Mesenchymal stem cell (in vitro differentiated cells and primary cell): ENCODE measurements at regions not wholly inside any gene's neighbourhood (a gene's known extent, or its start where the extent isn't known, plus 50 kb on each side); places are given as distances from the start of the nearest gene placed in this dataset.

Experiments used
- DNase-seq: peaks from one replicate; pipeline ENCODE4 v3.0.0-alpha.2; 2013
- H2AFZ ChIP-seq: one replicate; pipeline ENCODE4 v1.6.1; 2013; ENCODE audit warnings: low read depth, mild to moderate bottlenecking, control low read depth, inconsistent platforms, low read length, moderate library complexity
- H2AK5ac ChIP-seq: 2 replicates; pipeline ENCODE4 v1.6.1; 2013; ENCODE audit warnings: low read length, moderate library complexity, mild to moderate bottlenecking, inconsistent platforms; ENCODE audit not compliant: severe bottlenecking
- H2BK120ac ChIP-seq: one replicate; pipeline ENCODE4 v1.6.1; 2013; ENCODE audit warnings: low read depth, mild to moderate bottlenecking, inconsistent platforms, low read length, moderate library complexity
- H2BK12ac ChIP-seq, 2 experiments: one replicate each; pipeline ENCODE4 v1.6.1; 2013; ENCODE audit warnings: inconsistent platforms in 2 of 2, low read length in 2 of 2, mild to moderate bottlenecking in 2 of 2, moderate library complexity in 2 of 2, control low read depth in 1 of 2
- H2BK15ac ChIP-seq: one replicate; pipeline ENCODE4 v1.6.1; 2013; ENCODE audit warnings: mild to moderate bottlenecking, low read depth, inconsistent platforms; ENCODE audit not compliant: poor library complexity, severe bottlenecking
- H2BK5ac ChIP-seq: 2 replicates; pipeline ENCODE4 v1.6.1; 2013; ENCODE audit warnings: low read depth, mild to moderate bottlenecking, low read length, control low read depth, inconsistent platforms; ENCODE audit not compliant: poor library complexity, severe bottlenecking
- H3K14ac ChIP-seq, 2 experiments: one replicate each; pipeline ENCODE4 v1.6.1; 2013; ENCODE audit warnings: inconsistent platforms in 2 of 2, low read length in 2 of 2, control low read depth in 1 of 2, mild to moderate bottlenecking in 1 of 2, moderate library complexity in 1 of 2
- H3K18ac ChIP-seq, 2 experiments: one replicate each; pipeline ENCODE4 v1.6.1; 2013; ENCODE audit warnings: inconsistent platforms in 2 of 2, low read length in 2 of 2, control low read depth in 1 of 2, low read depth in 1 of 2, mild to moderate bottlenecking in 1 of 2
- H3K23ac ChIP-seq, 2 experiments: one replicate each; pipeline ENCODE4 v1.6.1; 2013; ENCODE audit warnings: inconsistent platforms in 2 of 2, low read length in 2 of 2, mild to moderate bottlenecking in 2 of 2, moderate library complexity in 2 of 2, control low read depth in 1 of 2
- H3K27ac ChIP-seq: 2 replicates; pipeline ENCODE4 v1.5.1; 2013; ENCODE audit warnings: mild to moderate bottlenecking, moderate library complexity, low read length, control low read depth, inconsistent platforms; ENCODE audit not compliant: poor library complexity, severe bottlenecking
- H3K27me3 ChIP-seq, 2 experiments: 2 replicates each; pipeline versions ENCODE4 v1.6.1 to v1.7.0; 2013; ENCODE audit warnings: low read length in 2 of 2, mild to moderate bottlenecking in 2 of 2, moderate library complexity in 2 of 2, control low read depth in 1 of 2, inconsistent platforms in 1 of 2; ENCODE audit not compliant: control insufficient read depth in 1 of 2, insufficient read depth in 1 of 2
- H3K36me3 ChIP-seq, 2 experiments: 2 replicates each; pipeline versions ENCODE4 v1.6.1 to v1.7.0; 2013; ENCODE audit warnings: low read length in 2 of 2, control low read depth in 1 of 2, inconsistent platforms in 1 of 2, low read depth in 1 of 2, mild to moderate bottlenecking in 1 of 2; ENCODE audit not compliant: insufficient read depth in 2 of 2, control insufficient read depth in 1 of 2
- H3K4ac ChIP-seq, 2 experiments: one replicate each; pipeline ENCODE4 v1.6.1; 2013; ENCODE audit warnings: inconsistent platforms in 2 of 2, low read length in 2 of 2, mild to moderate bottlenecking in 2 of 2, moderate library complexity in 2 of 2, control low read depth in 1 of 2, low read depth in 1 of 2
- H3K4me1 ChIP-seq: 2 replicates; pipeline ENCODE4 v1.6.1; 2013; ENCODE audit warnings: low read depth, low read length, control low read depth; ENCODE audit not compliant: control insufficient read depth, insufficient read depth
- H3K4me2 ChIP-seq: 2 replicates; pipeline ENCODE4 v1.6.1; 2013; ENCODE audit warnings: low read length, mild to moderate bottlenecking, inconsistent platforms; ENCODE audit not compliant: poor library complexity, severe bottlenecking
- H3K4me3 ChIP-seq, 2 experiments: 2 replicates each; pipeline versions ENCODE4 v1.5.1 to v1.7.0; 2013; ENCODE audit warnings: low read length in 2 of 2, mild to moderate bottlenecking in 2 of 2, control low read depth in 1 of 2, low read depth in 1 of 2; ENCODE audit not compliant: insufficient read depth in 1 of 2
- H3K79me1 ChIP-seq: replicated peaks from 2 replicates; pipeline ENCODE4 v1.6.1; 2013; ENCODE audit warnings: mild to moderate bottlenecking, control low read depth, low read length, inconsistent platforms; ENCODE audit not compliant: poor library complexity, severe bottlenecking
- H3K9ac ChIP-seq: 2 replicates; pipeline ENCODE4 v1.7.0; 2013; ENCODE audit warnings: mild to moderate bottlenecking, low read length, moderate library complexity
- H3K9me3 ChIP-seq: 2 replicates; pipeline ENCODE4 v1.7.0; 2013; ENCODE audit warnings: mild to moderate bottlenecking, low read length; ENCODE audit not compliant: control insufficient read depth
- H4K8ac ChIP-seq: one replicate; pipeline ENCODE4 v1.6.1; 2013; ENCODE audit warnings: inconsistent platforms, mild to moderate bottlenecking, low read length, moderate library complexity
- H4K91ac ChIP-seq: one replicate; pipeline ENCODE4 v1.6.1; 2013; ENCODE audit warnings: mild to moderate bottlenecking, low read length, inconsistent platforms
- WGBS: methylation state at CpG from one replicate; pipeline ENCODE4 v1.1.7; 2013; ENCODE audit warnings: mixed read lengths; 5-methylcytosine and 5-hydroxymethylcytosine counted together

- no peak overlapping the region for H4K91ac ChIP-seq
- no peaks in the 10 kb centered on the region for H3K4me1 ChIP-seq
- H3K9ac ChIP-seq, result no peak overlapping the region
- H2BK120ac ChIP-seq, result no peak overlapping the region
- H3K4ac ChIP-seq, result no peak overlapping the region
- H3K23ac ChIP-seq, result no peak overlapping the region
- no peak overlapping the region for H3K14ac ChIP-seq
- H3K36me3 ChIP-seq, result no peaks in the 10 kb centered on the region
- H3K9me3 ChIP-seq, result no peaks in the 10 kb centered on the region
- no peak overlapping the region for H2BK15ac ChIP-seq
- 95% methylated on average over 1 of the region's 2 CpGs for WGBS
- no peak overlapping the region for H3K27ac ChIP-seq
- H3K4me2 ChIP-seq, result no peak overlapping the region
- no peak for DNase-seq
- no peak overlapping the region for H2BK5ac ChIP-seq
- H3K4me3 ChIP-seq, result no peak overlapping the region
- no peak overlapping the region for H3K18ac ChIP-seq
- H2AK5ac ChIP-seq, result no peak overlapping the region
- H3K79me1 ChIP-seq, result no peaks in the 10 kb centered on the region
- no peak overlapping the region for H2BK12ac ChIP-seq
- H3K27me3 ChIP-seq, result peaks cover 0 to 12% of the 10 kb centered on the region in 2 experiments
- H2AFZ ChIP-seq, result no peak overlapping the region
- H4K8ac ChIP-seq, result no peak overlapping the region
Observed at GRCh38 chr9:124206391-124206790, 51.4 kb upstream of the NEK6 start.
